Activated CD4-positive, alpha-beta T cell treated with anti-CD3 and anti-CD28 coated beads, Interleukin-2, amount 10 ng/mL, durations not matched to agents 7 days and 5 days (primary cell): ENCODE measurements at regions not wholly inside any gene's neighbourhood (a gene's known extent, or its start where the extent isn't known, plus 50 kb on each side); places are given as distances from the start of the nearest gene placed in this dataset.

Experiments used
- CTCF ChIA-PET: fragments of 350-600 bp; sonication (Branson Sonifier 250); formaldehyde crosslinking; loops from one replicate; lab custom pipeline; 2021; ENCODE audit warnings: antibody characterized with exemption; lab: Charles Lee
- POLR2A ChIA-PET: fragments of 350-600 bp; sonication (Branson Sonifier 250); formaldehyde crosslinking; loops from one replicate; lab custom pipeline; 2021; ENCODE audit warnings: antibody characterized with exemption; lab: Charles Lee
- DNase-seq: peaks from one replicate; pipeline ENCODE4 v3.0.0-alpha.2; 2020
- H3K27ac Mint-ChIP-seq: one replicate; pipeline ENCODE4 v1.8.0; 2021; ENCODE audit warnings: mild to moderate bottlenecking, moderate library complexity, mixed read lengths
- H3K27me3 Mint-ChIP-seq: one replicate; pipeline ENCODE4 v1.8.0; 2021; ENCODE audit warnings: mixed read lengths
- H3K36me3 Mint-ChIP-seq: one replicate; pipeline ENCODE4 v1.8.0; 2021; ENCODE audit warnings: low read depth, mixed read lengths
- H3K4me1 Mint-ChIP-seq: one replicate; pipeline ENCODE4 v1.8.0; 2021; ENCODE audit warnings: mixed read lengths
- H3K4me3 Mint-ChIP-seq: one replicate; pipeline ENCODE4 v1.8.0; 2021; ENCODE audit warnings: mild to moderate bottlenecking, moderate library complexity, mixed read lengths
- H3K9me3 Mint-ChIP-seq: one replicate; pipeline ENCODE4 v1.8.0; 2021; ENCODE audit warnings: mixed read lengths

DNA sequence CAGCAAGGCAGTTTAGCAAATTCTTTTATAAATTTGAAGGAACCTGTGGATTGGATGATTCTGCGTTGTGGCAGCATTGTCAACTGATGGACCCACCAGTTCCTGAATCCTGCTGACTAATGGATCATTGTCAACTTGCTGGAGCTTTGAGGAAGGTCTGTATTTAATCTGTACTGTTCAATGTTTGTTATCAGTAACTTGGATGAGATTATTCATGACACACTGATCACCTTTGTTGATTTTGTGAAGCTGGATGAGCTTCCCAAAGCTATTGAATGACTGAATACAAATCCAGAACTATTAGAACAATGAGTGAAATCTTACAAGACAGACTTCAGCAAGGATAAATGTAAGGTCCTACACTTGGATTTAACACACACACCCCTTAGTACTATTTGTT, 101.3 kb downstream of the AQP4 start:
- Mint-ChIP-seq H3K27me3 (no peaks in the 10 kb centered on the region), H3K4me3 (no peak overlapping the region), H3K36me3 (no peaks in the 10 kb centered on the region), H3K27ac (no peak overlapping the region), H3K9me3 (peaks cover 3% of the 10 kb centered on the region), H3K4me1 (no peaks in the 10 kb centered on the region)
- no peak for DNase-seq
- ChIA-PET POLR2A (no interaction called here), CTCF (no interaction called here)

- Mint-ChIP-seq H3K36me3 (no peaks in the 10 kb centered on the region), H3K4me1 (no peaks in the 10 kb centered on the region), H3K27ac (no peak overlapping the region), H3K27me3 (no peaks in the 10 kb centered on the region), H3K4me3 (no peak overlapping the region), H3K9me3 (peaks cover 3% of the 10 kb centered on the region)
- DNase-seq, result no peak
- POLR2A ChIA-PET, result no interaction called here
- CTCF ChIA-PET, result no interaction called here
Measured at GRCh38 chr18:26763446-26764110, 101.9 kb downstream of the AQP4 start.

- POLR2A ChIA-PET, result no interaction called here
- H3K4me1 Mint-ChIP-seq, result peaks cover under 1% of the 10 kb centered on the region
Measured at GRCh38 chr18:26757263-26758019, 108.1 kb downstream of the AQP4 start.

GRCh38 chr18:26756556-26756955, 109.0 kb downstream of the AQP4 start:
- H3K4me3 Mint-ChIP-seq, result no peak overlapping the region
- peaks cover 3% of the 10 kb centered on the region for H3K4me1 Mint-ChIP-seq
- no peak for DNase-seq
- H3K36me3 Mint-ChIP-seq, result no peaks in the 10 kb centered on the region
- H3K27me3 Mint-ChIP-seq, result no peaks in the 10 kb centered on the region
- POLR2A ChIA-PET, result no interaction called here
- no peak overlapping the region for H3K27ac Mint-ChIP-seq
- no peaks in the 10 kb centered on the region for H3K9me3 Mint-ChIP-seq
- CTCF ChIA-PET, result no interaction called here

More at GRCh38 chr18:26757263-26758019, 108.1 kb downstream of the AQP4 start:
- H3K27me3 Mint-ChIP-seq, result no peaks in the 10 kb centered on the region
- H3K9me3 Mint-ChIP-seq, result no peaks in the 10 kb centered on the region
- no peaks in the 10 kb centered on the region for H3K36me3 Mint-ChIP-seq
- no peak overlapping the region for H3K4me3 Mint-ChIP-seq
- DNase-seq, result no peak
- CTCF ChIA-PET, result no interaction called here
- H3K27ac Mint-ChIP-seq, result no peak overlapping the region

GRCh38 chr18:26746826-26747475, 118.6 kb downstream of the AQP4 start:
- no peaks in the 10 kb centered on the region for H3K9me3 Mint-ChIP-seq
- H3K27ac Mint-ChIP-seq, result no peak overlapping the region
- ChIA-PET CTCF (no interaction called here), POLR2A (no interaction called here)
- H3K36me3 Mint-ChIP-seq, result no peaks in the 10 kb centered on the region
- H3K4me3 Mint-ChIP-seq, result no peak overlapping the region
- DNase-seq, result no peak
- peaks cover 3% of the 10 kb centered on the region for H3K27me3 Mint-ChIP-seq
- no peaks in the 10 kb centered on the region for H3K4me1 Mint-ChIP-seq

GRCh38 chr18:26746398-26746797, 119.1 kb downstream of the AQP4 start:
- ChIA-PET POLR2A (no interaction called here), CTCF (no interaction called here)
- DNase-seq, result no peak
- Mint-ChIP-seq H3K27me3 (peaks cover 3% of the 10 kb centered on the region), H3K4me3 (no peak overlapping the region), H3K27ac (no peak overlapping the region), H3K9me3 (no peaks in the 10 kb centered on the region), H3K4me1 (no peaks in the 10 kb centered on the region), H3K36me3 (no peaks in the 10 kb centered on the region)

DNA sequence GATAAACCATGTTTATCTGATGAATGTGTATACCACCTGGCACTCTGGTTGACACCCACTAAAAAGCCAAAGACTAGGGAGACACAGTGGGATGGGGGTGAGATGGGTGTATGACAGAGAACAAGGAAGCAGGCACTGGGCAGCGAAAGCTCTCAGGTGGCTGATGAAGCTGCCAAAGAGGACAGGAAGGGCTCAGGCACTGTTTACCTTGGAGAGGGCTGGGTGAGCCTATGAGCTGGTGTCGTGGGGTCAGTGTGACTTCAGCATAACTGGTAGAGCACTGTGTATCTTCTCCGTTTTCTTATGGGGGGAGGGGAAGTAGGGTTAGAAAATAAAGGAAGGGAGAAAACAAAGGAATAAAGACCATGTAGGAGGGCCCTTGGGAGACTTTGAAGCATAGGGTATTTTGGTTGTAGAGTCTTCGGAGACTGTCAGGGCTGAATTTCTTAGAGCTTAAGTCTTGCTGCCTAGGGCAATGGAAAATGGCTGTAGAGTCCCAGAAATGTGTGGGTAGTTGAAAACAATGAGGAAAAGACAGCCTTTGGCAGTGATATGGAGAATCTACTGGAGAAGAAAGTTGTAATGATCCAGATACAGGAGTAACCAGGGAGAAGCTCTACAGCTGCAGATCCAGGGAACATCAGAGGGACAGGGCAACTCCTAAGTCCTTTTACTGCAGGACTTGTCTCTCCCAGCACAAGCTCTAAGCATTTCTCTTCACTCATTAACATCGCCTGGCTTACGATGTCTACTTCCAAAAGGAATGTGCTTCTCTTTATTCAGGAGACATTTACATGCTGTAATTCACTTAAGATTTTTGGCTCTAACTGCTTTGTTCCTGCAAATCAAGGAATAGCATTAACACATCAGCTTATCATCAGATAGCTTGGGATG, 120.0 kb downstream of the AQP4 start:
- ChIA-PET POLR2A (no interaction called here), CTCF (no interaction called here)
- H3K4me1 Mint-ChIP-seq, result no peaks in the 10 kb centered on the region
- peaks cover 3% of the 10 kb centered on the region for H3K27me3 Mint-ChIP-seq
- H3K9me3 Mint-ChIP-seq, result no peaks in the 10 kb centered on the region
- no peak for DNase-seq
- no peak overlapping the region for H3K27ac Mint-ChIP-seq
- no peaks in the 10 kb centered on the region for H3K36me3 Mint-ChIP-seq
- no peak overlapping the region for H3K4me3 Mint-ChIP-seq

DNA sequence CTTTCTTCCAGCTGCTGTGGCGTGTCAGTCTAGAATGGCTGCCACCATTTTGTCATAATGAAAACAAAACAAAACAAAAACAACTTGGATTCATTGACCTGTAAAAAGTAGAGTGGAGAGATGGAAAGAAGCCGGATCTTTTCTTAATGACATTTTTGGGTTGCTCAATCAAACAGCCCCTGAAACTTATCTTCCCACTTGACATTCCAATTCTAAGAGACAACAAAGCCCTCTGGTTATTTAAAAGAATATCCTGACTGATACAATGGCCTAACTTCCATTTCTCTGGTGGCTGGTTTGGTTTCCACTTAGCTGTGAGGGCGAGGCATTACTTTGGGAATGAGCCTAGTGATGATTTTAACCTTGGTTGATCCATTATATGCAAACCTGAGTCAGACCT, 123.7 kb downstream of the AQP4 start:
- DNase-seq, result no peak
- ChIA-PET CTCF (no interaction called here), POLR2A (no interaction called here)
- no peak overlapping the region for H3K4me3 Mint-ChIP-seq
- no peak overlapping the region for H3K27ac Mint-ChIP-seq
- H3K36me3 Mint-ChIP-seq, result no peaks in the 10 kb centered on the region
- no peaks in the 10 kb centered on the region for H3K27me3 Mint-ChIP-seq
- no peaks in the 10 kb centered on the region for H3K9me3 Mint-ChIP-seq
- H3K4me1 Mint-ChIP-seq, result no peaks in the 10 kb centered on the region

DNA sequence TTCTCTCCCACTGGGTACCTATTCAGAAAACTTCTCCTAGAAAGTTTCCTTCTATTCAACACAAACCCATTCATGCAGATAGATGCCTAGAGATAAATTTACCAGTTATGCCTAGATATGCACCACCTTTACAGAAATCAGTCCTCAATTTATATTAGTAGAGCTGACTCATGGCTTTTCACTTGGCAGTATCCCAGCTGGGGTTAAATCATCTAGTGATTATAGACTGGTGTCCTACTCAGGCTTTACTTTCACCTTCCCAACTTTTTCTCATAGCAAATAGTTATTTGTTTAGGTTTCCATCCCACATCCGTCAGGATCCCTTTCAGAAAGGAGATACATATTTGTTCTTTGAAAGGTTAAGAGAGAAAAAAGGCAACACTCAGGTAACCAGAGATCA, 124.5 kb downstream of the AQP4 start:
- ChIA-PET POLR2A (no interaction called here), CTCF (no interaction called here)
- no peak for DNase-seq
- Mint-ChIP-seq H3K9me3 (no peaks in the 10 kb centered on the region), H3K4me3 (no peak overlapping the region), H3K36me3 (no peaks in the 10 kb centered on the region), H3K4me1 (no peaks in the 10 kb centered on the region), H3K27ac (no peak overlapping the region), H3K27me3 (no peaks in the 10 kb centered on the region)

DNA sequence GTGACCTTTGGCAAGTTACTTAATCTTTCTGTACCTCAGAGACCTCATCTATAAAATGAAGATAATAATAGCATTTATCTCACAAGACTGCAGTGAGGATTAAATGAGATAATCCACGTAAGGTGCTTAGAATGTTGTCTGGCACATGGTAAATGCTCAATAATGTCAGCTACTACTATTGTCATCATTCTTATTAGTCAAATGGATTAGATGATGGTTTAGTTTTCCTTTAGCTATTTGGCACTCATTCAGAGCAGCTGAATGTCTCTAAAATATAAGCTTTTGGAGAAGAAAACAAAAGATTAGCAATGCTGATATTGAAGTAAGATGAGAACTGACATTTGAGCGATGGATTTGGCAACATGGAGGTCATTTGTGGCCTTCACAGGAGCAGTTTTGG, 125.1 kb downstream of the AQP4 start:
- ChIA-PET POLR2A (no interaction called here), CTCF (no interaction called here)
- Mint-ChIP-seq H3K4me1 (no peaks in the 10 kb centered on the region), H3K9me3 (no peaks in the 10 kb centered on the region), H3K27me3 (no peaks in the 10 kb centered on the region), H3K4me3 (no peak overlapping the region), H3K36me3 (no peaks in the 10 kb centered on the region), H3K27ac (no peak overlapping the region)
- no peak for DNase-seq

DNA sequence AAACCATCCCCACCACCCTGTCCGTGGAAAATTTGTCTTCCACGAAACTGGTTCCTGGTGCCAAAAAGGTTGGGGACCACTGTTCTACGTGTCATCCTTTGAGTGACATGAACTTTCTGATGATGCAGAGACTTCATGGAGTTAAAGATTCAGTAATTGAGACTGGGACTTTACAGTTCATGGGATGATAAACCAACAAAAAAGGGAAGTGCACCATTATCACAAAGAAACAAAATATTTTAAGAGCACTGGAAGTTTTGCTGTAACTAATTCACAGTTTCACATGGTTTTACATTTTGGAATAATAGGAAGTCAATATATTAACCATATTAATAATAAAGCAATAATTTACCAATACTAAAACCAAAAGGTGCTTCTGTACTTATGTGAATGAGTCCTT, 126.8 kb downstream of the AQP4 start:
- no peaks in the 10 kb centered on the region for H3K27me3 Mint-ChIP-seq
- no peak overlapping the region for H3K27ac Mint-ChIP-seq
- H3K36me3 Mint-ChIP-seq, result no peaks in the 10 kb centered on the region
- H3K4me1 Mint-ChIP-seq, result no peaks in the 10 kb centered on the region
- ChIA-PET CTCF (no interaction called here), POLR2A (no interaction called here)
- H3K4me3 Mint-ChIP-seq, result no peak overlapping the region
- peaks cover 2% of the 10 kb centered on the region for H3K9me3 Mint-ChIP-seq
- no peak for DNase-seq

DNA sequence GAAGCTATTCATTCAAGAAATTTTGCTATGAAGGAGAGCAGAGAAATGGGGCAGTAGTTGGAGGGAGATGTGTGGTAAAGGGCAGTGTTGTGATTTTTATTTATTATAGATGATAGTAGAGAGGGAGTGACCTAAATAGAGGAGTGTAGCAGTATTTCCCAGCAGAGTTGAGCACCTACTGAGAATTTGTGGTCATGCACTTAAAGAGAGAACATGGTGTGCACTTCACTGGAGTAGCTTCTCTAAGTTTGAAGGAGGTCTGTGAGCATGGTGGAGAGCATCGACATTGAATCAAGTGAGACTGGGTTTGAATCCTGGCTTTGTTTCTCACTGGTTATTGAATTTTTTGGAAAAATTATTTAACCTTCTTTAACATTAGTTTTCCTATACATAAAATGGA, 129.2 kb downstream of the AQP4 start:
- Mint-ChIP-seq H3K9me3 (peaks cover 2% of the 10 kb centered on the region), H3K4me3 (no peak overlapping the region), H3K36me3 (no peaks in the 10 kb centered on the region), H3K27ac (no peak overlapping the region), H3K27me3 (no peaks in the 10 kb centered on the region), H3K4me1 (no peaks in the 10 kb centered on the region)
- POLR2A ChIA-PET, result no interaction called here
- CTCF ChIA-PET, result interaction anchor here (0.5 kb wide), 1 partner anchor 41 kb away, joined by 3 read pairs; no protein-coding TSS in a partner anchor
- no peak for DNase-seq

DNA sequence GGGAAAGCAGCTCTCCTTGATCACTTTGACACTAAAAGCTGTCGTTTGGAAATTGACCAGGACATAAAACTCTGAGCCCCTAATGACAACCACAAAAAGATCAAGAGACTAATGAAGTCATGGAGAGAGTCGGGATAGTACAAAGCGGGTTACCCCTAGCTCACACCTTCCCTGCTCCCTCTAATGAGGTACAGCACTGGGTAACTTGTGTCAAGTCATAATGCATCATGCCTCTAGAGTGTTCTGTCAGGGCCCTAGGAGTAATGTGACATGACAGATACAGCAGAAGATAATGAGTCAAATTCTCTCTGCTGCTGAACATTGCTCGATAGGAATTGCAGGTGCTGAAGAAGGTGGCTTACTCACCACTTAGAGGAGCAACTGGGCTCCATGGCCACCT, 130.7 kb downstream of the AQP4 start:
- H3K9me3 Mint-ChIP-seq, result peaks cover 2% of the 10 kb centered on the region
- no peaks in the 10 kb centered on the region for H3K4me1 Mint-ChIP-seq
- no peak overlapping the region for H3K27ac Mint-ChIP-seq
- DNase-seq, result no peak
- no peak overlapping the region for H3K4me3 Mint-ChIP-seq
- no peaks in the 10 kb centered on the region for H3K36me3 Mint-ChIP-seq
- no peaks in the 10 kb centered on the region for H3K27me3 Mint-ChIP-seq
- ChIA-PET CTCF (no interaction called here), POLR2A (no interaction called here)
